Putamen (tissue), 1 donor: ENCODE measurements at regions not wholly inside any gene's neighbourhood (a gene's known extent, or its start where the extent isn't known, plus 50 kb on each side); places are given as distances from the start of the nearest gene placed in this dataset.
A peak's percentile ranks its signal among the peaks of the same experiment; 100 is the strongest.

Experiments used
- DNase-seq: peaks from one replicate; pipeline ENCODE4 v3.0.0-alpha.2; 2016; ENCODE audit warnings: low spot score

DNA sequence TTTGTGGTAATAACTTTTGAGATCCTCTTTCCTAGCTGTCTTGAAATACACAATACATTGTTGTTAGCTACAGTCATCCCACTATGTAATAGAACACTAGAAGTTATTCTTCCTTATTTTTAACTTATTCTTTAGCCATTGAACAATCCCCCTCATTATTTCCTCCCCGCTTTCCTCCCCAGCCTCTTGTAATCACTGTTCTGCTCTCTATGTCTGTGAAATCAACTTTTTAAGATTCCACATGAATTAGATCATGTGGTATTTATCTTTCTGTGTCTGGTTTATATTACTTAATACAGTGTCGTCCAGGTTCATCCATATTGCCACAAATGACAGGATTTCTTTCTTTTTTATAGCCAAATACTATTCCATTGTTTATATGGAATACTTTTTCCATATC is 72.9 kb downstream of the SLC10A2 start:
- DNase-seq, result no peak

DNA sequence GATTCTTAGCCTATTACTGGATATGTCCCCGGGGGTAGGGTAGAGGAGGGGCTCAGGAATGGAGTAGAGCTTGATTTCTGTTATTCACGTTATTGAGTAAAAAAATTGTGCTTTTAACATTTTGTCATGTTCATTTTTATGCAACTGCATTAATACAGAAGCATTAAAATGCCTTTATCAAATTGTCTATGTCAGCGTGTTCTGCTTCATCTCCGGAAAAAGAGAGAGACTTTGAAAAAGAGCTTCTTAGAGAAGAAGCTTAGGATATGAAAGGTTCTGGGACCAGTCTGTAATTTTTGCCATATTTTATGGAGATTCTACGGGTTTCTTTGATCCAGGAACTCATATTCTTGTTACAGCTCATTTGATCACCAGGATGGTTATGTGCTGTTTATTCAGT is 82.0 kb downstream of the SLC10A2 start:
- no peak for DNase-seq

DNA sequence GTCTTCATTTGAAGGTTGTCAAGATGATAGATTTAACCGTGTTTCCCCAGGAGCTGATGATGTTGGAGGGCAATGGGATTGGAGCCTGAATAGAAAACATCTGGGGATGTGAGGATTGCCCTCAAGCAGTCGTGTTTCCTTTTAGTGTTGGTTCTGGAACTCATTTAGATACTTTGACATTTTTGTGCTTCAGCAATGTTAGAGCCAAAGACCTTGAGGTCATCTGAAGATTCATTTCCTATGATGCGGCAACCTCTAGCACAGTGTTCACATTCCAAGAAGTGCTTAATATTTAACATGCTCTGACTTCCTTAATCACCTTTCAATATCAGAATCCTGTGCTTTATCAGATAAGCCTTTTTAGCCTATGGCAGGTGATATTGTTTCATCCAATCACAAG is 82.7 kb downstream of the SLC10A2 start:
- no peak for DNase-seq

DNA sequence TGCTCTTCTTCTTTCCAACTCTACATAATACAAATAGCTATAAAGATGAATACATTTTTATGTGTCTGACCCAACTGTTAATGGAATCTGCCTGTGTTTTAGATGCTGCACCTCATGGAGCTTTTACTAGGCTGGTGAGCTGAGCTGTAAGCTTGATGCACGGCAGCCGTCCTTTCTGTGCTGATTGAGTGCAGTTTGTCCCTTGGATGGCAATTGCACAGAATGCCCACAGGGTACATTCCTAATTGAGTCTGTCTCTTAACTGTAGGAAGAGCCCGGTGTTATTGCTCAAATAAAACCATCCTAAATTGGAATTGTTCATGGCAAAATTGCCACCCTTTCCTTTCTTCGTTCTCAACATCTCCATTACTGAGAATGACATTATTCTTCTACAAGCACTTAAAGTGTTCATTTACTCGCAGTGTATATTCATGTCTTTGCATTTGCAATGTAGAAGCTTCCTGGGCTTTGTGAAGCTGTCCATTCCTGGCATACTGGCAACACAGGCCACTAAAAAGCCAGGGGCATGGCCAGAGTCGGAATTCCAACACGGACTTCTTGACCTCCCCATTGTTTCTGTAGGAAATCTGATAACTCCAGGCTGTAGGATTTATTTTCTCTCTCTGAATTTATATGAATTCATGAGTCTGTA is 85.8 kb downstream of the SLC10A2 start:
- no peak for DNase-seq

DNA sequence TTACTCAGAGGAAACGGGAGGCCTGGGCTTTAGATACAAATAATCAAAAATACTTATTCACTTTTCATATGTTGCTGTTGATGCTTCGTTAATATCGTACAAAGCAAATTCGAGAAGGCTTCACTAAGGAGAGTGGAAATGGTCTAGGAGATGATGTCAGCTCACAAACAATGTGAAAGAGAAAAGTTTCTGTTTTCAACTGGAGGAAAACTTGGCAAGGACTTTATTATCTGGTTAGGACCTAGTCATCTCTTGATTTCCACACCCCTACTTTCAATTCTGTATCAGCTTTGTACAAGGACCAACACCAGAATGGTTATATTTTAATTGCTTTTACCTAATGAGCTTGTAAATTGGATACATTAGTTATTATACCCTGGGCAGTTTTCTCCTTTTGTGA is 88.0 kb downstream of the SLC10A2 start:
- no peak for DNase-seq

DNA sequence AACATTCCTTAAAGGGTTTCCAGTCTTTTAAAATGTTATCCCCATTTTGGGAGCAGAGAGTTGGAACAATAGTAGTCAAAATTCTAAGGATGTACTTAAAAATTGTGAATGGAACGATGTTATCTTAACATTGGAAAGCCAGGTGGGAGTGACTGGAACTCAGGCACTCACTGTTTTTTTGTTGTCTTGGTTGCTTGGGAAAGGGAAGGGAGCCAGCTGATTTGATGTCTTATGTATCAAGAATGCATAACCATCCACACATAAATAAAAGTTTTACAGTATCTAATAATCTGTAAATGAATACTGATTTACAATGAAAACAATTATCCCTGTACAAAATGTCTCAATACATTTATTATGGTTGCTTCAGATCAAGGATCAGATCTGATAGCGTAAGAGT is 88.7 kb downstream of the SLC10A2 start:
- no peak for DNase-seq

DNA sequence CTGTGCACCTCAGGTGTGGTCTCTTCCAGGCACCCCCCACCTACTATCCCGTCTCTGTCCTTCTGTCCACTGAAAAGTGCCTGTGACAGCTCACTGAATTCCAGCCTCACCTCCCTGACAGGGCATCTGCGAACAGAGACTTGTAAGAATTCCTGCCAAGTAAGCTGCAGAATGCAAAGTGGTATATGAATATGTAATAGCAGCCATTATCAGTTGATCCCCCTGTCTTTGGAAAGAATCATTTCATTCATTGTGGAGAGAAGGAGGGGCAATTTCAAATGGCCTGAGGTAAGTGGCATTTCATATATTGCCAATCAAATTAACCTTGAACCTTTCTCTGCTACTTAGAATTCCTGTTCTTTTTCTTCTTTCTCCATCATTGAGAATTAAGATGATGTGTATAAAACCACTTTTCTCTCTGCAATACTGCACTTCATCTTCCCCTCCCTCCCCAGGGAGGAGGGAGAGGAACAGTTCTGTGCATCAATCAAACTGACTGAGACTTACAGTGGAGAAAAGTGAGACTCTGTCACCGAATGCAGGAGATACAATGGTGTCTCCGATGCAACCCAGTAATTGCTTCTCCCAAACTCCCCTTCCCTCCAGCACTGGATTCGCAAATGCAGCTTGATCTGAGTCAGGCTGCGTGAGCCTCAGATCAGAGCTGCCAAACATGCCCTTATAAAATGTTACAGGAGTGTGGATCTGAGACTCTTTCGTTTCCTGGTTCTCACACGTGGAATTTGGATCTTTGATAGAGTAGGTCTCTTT is 91.7 kb downstream of the SLC10A2 start:
- DNase-seq, result no peak

DNA sequence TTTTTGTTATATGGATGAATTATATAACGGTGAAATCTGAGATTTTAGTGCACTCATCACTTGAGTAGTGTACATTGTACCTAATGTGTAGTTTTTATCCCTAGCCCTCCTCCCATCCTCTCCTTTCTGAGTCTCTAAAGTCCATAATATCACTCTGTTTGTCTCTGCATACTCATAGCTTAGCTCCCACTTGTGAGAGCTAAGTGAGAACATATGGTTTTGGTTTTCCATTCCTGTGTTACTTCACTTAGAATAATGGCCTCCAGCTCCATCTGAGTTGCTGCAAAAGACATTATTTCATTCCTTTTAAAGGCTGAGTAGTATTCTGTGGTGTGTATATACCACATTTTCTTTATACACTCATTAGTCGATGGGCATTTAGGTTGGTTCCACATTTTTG is 94.0 kb downstream of the SLC10A2 start:
- DNase-seq, result no peak

DNA sequence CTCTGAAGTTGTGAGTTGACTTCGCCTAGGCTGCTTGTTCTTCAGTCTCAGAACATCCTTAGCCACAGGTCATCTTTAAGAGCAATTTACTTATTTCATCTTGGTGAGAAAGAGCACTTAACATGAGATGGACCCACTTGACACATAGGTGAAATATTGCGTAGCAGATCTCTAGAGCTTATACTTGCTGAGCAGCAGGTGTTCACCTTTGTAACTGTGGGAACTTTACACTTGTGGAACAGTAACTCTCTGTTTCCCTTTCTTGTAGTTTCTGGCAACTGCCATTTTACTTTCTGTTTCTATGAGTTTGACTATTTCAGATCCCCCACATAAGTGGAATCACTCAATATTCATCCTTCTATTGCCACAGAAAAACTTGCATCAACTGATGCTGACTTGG is 95.7 kb downstream of the SLC10A2 start:
- DNase-seq, result no peak

DNA sequence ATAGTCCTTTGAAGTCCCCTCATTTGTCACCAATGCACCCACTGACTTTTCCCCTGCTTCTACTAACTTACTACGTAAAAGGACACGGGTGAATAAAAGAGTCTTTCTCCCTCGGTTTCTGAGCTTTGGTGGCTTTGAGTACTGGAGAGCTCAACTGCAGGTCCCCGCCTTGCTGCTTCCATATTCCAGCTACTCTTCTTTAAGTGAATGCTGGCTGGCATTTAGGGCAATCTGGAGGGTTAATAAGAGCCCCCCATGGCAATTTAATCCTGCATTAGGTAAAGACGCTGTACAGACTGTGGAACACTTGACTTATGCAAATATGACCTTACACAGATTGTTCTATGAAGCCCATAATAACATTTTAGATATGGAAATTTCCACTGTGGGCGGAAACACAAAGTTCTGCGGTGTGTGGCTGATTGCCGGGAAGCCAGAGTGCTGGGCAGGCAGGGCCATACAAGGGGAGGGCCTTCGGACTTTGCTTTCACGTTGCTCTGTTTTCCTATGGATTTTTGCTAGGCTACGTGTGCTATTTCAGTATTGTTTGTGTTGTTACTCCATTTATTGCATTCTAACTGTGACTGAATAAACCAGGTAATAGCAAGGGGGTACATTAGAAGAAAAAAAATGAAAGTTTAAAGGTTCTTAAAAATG is 97.5 kb downstream of the SLC10A2 start:
- no peak for DNase-seq

DNA sequence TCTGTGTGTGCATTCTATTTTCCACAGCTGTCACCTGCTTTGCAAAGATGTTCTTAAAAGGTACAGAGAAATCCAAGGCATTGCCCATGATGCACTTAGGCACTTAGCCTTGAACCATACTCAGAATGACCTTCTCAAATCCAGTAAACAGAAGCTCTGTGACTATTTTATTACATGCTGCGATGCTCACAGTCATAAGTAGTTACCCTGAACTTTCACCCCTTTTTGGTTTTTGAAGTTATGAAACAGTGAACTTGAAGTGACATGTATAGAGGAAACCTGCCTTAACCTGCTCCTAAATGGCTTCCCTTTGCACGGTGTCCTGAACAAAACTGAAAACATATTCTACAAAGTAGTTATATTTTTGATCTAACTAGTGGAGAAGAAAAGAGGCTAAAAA is 100.4 kb downstream of the SLC10A2 start:
- DNase-seq, result no peak

DNA sequence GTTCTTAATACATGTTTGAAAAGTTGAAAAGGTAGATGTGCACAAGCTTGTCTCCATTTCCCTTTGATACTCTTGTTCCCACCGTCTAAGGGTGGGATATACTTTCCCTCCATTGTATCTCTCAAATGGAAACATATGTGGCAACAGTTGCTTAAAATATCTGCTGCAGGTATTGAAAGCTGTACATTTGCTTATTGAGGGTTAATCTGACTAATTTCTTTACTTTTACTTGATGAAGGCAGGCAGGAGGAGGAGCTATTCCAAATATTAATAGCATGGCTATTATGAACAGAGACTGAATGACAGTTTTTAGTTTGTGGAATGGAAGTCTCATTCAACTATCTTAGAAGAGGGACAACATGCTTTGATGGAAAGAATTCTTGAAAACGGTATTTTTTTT is 103.8 kb downstream of the SLC10A2 start:
- no peak for DNase-seq

DNA sequence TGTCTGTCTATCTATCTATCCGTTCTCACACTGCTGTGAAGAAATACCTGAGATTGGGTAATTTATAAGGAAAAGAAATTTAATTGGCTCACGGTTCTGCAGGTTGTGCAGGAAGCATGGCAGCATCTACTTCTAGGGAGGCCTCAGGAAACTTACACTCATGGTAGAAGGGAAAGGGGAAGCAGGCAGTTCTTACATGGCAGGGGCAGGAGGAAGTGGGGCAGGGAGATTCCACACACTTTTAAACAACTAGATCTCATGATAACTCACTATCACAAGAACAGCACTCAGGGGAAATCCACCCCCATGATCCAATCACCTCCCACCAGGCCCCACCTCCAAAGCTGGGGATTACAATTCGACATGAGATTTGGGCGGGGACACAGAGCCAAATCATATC is 105.3 kb downstream of the SLC10A2 start:
- DNase-seq, result no peak

DNA sequence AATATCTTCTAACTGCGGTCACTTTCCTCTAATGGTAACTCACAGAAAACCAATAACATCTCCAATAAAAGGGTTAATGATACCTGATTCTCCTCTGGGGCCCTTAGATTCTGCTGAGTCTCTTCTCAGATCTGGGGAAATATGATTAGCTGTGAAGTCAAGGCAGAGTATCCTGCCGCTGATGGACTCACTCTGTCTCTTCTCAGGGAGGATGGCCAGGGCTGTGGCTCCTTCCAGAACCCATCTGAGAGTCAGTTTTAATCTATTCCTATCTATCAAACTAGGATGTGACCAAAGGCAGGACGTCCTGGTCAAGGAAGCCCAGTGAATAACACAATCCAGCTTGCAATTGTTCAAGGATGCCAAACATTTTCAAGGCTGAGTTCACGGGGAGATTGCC is 109.8 kb downstream of the SLC10A2 start:
- DNase-seq, result no peak

DNA sequence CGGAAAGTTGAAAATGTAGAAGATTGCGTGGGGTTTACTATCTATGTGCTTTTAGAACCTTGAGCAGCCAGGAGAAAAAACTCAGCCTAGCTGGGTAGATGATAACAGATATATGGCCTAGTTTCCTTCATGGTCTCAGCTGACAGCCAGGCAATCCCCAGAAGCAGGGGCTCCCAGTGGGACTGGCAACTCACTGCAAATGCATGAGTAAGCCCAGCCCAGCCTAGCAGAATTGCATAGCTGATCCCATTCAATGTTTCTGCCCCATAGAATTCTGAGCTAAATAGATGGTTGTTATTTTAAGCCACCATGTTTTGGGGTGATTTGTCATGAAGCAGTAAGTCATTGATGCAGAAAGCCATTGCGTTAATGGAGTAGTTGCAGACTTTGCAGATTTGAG is 108.5 kb downstream of the ERCC5 start:
- DNase-seq, result no peak

DNA sequence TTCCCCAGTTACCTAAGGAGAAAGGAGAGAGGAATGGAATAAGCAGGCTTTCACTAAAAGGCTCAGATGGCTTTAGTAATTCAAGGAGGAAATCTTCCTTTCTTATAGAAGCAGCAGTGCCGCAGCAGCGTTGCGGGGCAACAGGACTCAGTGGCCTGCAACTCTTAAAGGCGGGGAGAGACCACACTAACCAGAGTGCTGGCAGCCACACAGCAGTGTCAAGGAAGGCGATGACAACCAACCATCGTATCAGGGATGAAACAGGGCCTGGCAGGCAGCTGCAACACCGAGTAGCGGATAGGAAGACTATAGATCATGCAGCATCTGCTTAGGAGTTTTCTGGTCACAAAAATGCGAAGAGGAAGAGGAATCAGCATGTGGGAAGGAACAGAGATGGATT is 106.0 kb downstream of the ERCC5 start:
- DNase-seq, result no peak

DNA sequence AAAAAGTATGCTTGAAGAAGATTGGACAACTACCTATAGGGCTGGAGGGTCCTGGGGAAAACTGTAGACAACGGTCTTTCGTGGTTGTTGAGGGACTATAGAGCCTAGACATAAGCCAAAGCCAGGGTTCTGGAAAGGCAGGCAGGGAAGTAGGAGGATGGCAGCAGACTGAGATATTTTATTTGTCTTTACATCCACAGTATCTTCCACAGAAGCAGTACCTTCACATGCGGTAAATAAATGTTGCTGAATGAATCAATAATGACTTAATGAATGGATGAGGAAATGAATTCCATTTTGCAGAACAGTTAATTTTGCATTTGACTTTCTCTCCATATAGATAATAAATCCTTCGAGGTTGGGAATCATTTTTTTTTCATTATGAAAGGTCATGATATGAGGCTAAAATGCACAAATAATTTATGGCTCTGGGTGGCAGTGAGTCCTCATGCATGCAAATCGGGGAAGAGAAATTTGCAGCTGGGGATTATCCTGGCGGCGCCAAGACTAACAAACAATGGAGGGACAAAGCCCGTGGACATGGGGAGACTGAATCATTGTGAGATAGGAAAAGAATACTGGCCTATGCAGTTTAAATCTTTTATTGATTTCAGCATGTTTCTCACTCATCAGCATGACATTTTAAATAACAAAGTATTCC is 102.0 kb downstream of the ERCC5 start:
- peak; percentile 93 for DNase-seq

DNA sequence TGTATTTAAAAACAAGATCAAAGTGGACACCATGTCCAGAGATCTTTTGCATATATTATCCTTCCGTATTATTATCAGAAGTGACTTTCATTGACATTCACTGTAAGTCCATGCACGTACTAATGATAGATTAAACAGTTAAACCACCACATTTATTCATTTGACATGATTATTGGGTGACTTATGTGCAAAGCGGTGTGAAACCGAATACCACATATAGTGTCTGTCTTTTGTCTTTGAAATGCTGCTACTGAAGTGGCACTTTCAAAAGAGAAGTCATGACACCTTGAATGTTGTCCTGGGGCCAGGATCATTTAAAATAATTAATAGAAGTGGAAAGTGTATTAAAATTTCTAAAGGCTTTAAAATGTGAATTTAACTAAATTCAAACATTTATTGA is 100.1 kb downstream of the ERCC5 start:
- DNase-seq, result no peak

DNA sequence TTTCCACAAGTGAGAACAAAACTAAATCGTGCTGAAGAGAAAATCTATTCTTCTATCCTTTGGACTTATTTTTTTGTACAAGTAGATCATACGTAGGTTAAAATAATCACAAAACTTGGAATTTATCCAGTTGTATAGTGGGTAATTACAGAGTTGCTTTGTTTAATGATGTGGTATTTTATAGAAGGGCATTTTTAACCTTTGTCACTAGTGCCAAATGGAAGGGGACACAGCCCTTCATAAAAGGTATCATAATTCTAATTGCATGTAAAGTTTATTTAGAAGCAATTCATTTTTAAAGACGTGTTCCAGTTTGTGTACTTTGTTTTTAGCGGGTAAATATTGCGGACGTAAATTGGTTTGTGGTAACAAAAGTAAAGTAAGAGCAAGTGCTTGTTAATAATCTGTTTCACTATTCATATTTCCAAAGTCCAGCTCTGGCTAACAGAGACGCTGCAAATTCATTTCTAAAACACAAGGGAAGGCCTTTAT is 99.5 kb downstream of the ERCC5 start:
- DNase-seq, result no peak

DNA sequence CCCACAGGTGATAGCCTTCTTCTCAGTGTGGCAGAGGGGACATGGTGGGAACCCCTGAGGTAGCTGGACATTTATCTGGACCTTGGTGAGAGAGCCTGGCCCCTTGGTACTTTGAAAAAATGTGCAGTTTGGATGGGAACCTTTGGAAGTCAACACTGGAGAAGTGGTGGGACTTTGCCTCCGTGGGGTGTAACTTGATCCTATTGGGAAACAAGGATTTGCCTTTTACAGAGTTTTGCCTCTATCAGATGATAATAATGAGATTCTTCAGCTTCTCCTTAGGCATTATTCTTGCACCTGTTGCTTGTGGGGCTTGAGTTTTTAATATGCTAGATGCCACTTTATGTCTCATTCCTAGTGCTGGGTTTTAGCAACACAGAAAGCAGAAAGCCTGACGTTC is 99.0 kb downstream of the ERCC5 start:
- no peak for DNase-seq

DNA sequence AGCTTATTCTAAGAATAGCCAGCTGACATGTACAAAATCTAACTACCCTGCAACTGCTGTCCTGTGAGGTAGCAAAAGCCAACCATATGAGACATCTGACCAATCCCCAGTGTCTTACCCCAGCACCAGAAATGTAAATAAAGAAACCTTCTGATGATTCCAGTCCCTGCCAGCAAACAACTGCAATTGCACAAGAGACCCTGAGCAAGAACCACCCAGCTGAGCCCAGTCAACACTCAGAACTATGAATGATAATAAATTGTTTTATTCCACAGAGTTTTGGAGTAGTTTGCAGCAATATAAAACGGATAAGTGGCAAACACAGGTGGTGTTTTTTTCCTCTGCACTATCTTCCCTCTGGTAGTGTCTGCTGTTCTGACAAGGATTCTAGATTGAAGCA is 94.9 kb downstream of the ERCC5 start:
- DNase-seq, result no peak

DNA sequence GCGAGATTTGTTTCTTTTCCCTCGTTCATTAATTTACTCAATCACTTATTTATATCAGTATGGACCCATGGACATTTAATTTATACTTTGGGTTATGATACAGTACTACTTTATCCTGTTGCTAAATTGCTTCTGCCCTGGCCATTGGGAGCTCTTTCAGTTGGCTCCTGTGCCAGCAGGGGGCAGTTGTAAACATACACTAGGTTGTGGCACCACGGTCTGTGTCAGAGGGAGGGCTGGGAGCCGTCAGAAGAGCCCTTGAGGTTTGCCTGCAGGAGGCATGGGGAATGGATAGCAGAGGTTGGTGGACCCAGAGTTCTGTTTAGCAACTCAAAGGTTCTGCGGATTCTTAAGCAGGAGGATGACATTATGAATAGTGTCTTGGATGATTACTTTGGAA is 94.3 kb downstream of the ERCC5 start:
- DNase-seq, result no peak

DNA sequence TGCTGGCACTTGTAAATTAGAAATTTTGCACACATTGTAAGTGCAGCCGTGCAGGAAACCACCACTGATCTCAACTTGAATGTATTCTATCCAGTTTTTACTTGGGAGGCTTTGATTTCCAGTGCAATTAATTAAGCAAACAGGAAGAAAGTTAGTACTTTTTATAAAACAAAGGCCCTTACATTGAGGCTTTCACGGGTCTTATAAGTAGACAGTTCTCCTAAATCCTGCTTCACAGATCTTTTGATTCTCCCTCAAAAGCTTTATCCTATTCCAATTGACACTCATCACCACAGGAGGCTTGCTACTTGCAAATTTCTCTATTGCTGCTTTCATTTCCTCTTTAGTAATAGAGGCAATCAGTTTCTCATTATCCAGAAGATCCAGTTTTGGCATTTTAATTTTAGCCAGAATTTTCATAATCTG is 90.1 kb downstream of the ERCC5 start:
- DNase-seq, result no peak
